ENCODE measurements at regions not wholly inside any gene's neighbourhood (a gene's known extent, or its start where the extent isn't known, plus 50 kb on each side); places are given as distances from the start of the nearest gene placed in this dataset.

DNA sequence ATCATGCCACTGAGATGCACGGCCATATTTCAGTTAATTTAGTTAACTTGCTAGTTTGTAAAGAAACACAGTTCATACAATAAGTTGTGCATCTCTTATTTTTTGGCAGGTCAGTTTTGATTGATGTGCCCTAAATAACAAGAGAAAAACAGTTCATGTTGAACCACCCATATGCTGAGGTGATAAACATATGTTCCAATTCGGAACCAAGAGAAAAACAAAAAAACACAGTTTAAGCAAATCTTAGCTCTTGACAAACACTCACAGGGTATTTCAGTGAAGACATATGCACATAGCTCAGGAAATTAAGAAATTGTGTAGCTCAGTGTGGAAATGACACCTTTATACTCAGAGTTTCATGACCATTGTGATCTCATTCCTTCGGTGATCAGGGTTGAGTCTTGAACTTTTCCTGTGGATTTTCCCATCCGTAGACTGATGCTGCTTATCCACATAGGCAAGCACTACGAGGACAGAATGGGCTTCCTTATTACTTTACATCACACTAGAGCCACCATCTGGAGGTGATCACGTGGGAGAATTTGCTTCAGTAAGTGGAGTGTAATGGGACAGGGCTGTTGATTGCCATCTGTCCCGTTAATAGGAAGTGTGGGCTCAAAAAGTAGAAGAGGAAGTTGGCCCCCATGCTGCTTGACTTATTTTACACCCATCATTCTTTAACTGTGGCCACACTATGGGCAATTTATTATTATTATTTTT is 773.0 kb downstream of the MTRR start (continued):
- no peak for TF ChIP-seq IRF2 (CRISPR knock-in tag; IDR thresholded peaks at IDR 0.05; ENCODE audit: borderline replicate concordance, low read depth)
- no peak for TF ChIP-seq ZBTB21 (CRISPR knock-in tag; IDR thresholded peaks at IDR 0.05; ENCODE audit: borderline replicate concordance)
- TF ChIP-seq MXD4 (CRISPR knock-in tag; IDR thresholded peaks at IDR 0.05; ENCODE audit: borderline replicate concordance): no peak
- TF ChIP-seq, protein P1, sequence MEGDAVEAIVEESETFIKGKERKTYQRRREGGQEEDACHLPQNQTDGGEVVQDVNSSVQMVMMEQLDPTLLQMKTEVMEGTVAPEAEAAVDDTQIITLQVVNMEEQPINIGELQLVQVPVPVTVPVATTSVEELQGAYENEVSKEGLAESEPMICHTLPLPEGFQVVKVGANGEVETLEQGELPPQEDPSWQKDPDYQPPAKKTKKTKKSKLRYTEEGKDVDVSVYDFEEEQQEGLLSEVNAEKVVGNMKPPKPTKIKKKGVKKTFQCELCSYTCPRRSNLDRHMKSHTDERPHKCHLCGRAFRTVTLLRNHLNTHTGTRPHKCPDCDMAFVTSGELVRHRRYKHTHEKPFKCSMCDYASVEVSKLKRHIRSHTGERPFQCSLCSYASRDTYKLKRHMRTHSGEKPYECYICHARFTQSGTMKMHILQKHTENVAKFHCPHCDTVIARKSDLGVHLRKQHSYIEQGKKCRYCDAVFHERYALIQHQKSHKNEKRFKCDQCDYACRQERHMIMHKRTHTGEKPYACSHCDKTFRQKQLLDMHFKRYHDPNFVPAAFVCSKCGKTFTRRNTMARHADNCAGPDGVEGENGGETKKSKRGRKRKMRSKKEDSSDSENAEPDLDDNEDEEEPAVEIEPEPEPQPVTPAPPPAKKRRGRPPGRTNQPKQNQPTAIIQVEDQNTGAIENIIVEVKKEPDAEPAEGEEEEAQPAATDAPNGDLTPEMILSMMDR (IDR thresholded peaks at IDR 0.05): no peak
- no peak for TF ChIP-seq TCF7 (CRISPR knock-in tag; IDR thresholded peaks at IDR 0.05; ENCODE audit: low read depth)

DNA sequence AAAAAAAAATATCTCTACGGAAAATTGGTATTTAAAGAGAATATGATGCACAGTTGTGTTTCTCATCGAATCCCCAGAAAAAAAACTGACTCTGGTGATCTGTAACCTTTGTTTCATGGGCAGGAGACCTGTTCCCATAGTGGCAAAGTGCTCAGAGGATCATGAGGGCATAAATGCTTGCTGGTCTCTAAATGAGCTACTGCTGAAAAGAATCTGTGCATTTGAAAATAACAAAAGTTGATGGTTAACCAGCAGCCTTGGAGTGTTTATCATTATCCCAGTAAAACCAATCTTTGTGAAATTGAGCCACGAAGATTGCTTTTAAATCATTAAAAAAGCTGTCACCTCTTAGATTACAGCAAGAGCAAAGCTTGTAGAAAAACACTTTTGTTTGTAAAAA is 775.4 kb downstream of the MTRR start:
- Mint-ChIP-seq H3K36me3 (no peaks in the 10 kb centered on the region), H3K4me1 (no peaks in the 10 kb centered on the region), H3K27me3 (ENCODE audit: low read depth) (no peaks in the 10 kb centered on the region), H3K4me3 (no peak overlapping the region), H3K9me3 (peaks cover 4% of the 10 kb centered on the region; the same call in 1 of the 2 replicates), H3K27ac (no peak overlapping the region)
- ATAC-seq (no peak), DNase-seq (ENCODE audit: low spot score) (no peak)
- ChIA-PET CTCF (no interaction called here), POLR2A (no interaction called here)
- TF ChIP-seq GABPB1 (CRISPR knock-in tag; IDR thresholded peaks at IDR 0.05) (no peak), MAX (CRISPR knock-in tag; IDR thresholded peaks at IDR 0.05) (no peak), GTF2I (CRISPR knock-in tag; conservative IDR thresholded peaks at IDR 0.05) (no peak)
- TF ChIP-seq, protein P2, sequence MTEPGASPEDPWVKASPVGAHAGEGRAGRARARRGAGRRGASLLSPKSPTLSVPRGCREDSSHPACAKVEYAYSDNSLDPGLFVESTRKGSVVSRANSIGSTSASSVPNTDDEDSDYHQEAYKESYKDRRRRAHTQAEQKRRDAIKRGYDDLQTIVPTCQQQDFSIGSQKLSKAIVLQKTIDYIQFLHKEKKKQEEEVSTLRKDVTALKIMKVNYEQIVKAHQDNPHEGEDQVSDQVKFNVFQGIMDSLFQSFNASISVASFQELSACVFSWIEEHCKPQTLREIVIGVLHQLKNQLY (CRISPR knock-in tag; IDR thresholded peaks at IDR 0.05): no peak
- TF ChIP-seq, protein P3, sequence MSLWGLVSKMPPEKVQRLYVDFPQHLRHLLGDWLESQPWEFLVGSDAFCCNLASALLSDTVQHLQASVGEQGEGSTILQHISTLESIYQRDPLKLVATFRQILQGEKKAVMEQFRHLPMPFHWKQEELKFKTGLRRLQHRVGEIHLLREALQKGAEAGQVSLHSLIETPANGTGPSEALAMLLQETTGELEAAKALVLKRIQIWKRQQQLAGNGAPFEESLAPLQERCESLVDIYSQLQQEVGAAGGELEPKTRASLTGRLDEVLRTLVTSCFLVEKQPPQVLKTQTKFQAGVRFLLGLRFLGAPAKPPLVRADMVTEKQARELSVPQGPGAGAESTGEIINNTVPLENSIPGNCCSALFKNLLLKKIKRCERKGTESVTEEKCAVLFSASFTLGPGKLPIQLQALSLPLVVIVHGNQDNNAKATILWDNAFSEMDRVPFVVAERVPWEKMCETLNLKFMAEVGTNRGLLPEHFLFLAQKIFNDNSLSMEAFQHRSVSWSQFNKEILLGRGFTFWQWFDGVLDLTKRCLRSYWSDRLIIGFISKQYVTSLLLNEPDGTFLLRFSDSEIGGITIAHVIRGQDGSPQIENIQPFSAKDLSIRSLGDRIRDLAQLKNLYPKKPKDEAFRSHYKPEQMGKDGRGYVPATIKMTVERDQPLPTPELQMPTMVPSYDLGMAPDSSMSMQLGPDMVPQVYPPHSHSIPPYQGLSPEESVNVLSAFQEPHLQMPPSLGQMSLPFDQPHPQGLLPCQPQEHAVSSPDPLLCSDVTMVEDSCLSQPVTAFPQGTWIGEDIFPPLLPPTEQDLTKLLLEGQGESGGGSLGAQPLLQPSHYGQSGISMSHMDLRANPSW (CRISPR knock-in tag; conservative IDR thresholded peaks at IDR 0.05; ENCODE audit: low read depth): no peak

- H3K4me1 Mint-ChIP-seq: no peaks in the 10 kb centered on the region
- no peak overlapping the region for H3K27ac Mint-ChIP-seq
- ChIA-PET CTCF (no interaction called here), POLR2A (no interaction called here)
- no peak for DNase-seq (ENCODE audit: low spot score)
- ATAC-seq: no peak
- H3K36me3 Mint-ChIP-seq: no peaks in the 10 kb centered on the region
- H3K4me3 Mint-ChIP-seq: no peak overlapping the region
- no peaks in the 10 kb centered on the region for H3K27me3 Mint-ChIP-seq (ENCODE audit: low read depth)
- H3K9me3 Mint-ChIP-seq: peaks cover 5% of the 10 kb centered on the region
- TF ChIP-seq ARID4B (CRISPR knock-in tag; IDR thresholded peaks at IDR 0.05; ENCODE audit: borderline replicate concordance) (no peak), ZNF512 (CRISPR knock-in tag; IDR thresholded peaks at IDR 0.05; ENCODE audit: borderline replicate concordance) (no peak), EMX1 (CRISPR knock-in tag; IDR thresholded peaks at IDR 0.05) (no peak), NFATC4 (CRISPR knock-in tag; IDR thresholded peaks at IDR 0.05) (no peak), SMAD3 (CRISPR knock-in tag; IDR thresholded peaks at IDR 0.05; ENCODE audit: borderline replicate concordance) (no peak)
- TF ChIP-seq, protein P4, sequence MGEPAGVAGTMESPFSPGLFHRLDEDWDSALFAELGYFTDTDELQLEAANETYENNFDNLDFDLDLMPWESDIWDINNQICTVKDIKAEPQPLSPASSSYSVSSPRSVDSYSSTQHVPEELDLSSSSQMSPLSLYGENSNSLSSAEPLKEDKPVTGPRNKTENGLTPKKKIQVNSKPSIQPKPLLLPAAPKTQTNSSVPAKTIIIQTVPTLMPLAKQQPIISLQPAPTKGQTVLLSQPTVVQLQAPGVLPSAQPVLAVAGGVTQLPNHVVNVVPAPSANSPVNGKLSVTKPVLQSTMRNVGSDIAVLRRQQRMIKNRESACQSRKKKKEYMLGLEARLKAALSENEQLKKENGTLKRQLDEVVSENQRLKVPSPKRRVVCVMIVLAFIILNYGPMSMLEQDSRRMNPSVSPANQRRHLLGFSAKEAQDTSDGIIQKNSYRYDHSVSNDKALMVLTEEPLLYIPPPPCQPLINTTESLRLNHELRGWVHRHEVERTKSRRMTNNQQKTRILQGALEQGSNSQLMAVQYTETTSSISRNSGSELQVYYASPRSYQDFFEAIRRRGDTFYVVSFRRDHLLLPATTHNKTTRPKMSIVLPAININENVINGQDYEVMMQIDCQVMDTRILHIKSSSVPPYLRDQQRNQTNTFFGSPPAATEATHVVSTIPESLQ (CRISPR knock-in tag; IDR thresholded peaks at IDR 0.05): no peak
Measured at GRCh38 chr5:8647111-8647510, 778.2 kb downstream of the MTRR start.
